Activated CD8-positive, alpha-beta memory T cell treated with anti-CD3 and anti-CD28 coated beads, Interleukin-2, amount 50 U/mL, for 48 hours (primary cell): ENCODE measurements at regions not wholly inside any gene's neighbourhood (a gene's known extent, or its start where the extent isn't known, plus 50 kb on each side); places are given as distances from the start of the nearest gene placed in this dataset.
"Not testable (repeated sequence)": the region's sequence is repeated elsewhere in the genome, so short reads cannot be mapped to it uniquely, and the experiment has no call there.

Source experiments
- DNase-seq: peaks from one replicate; pipeline ENCODE4 v3.0.0-alpha.2; 2020

GRCh38 chr6:21745543-21746337, 152.2 kb downstream of the SOX4 start:
- DNase-seq = no peak

GRCh38 chr6:21747441-21747840, 153.9 kb downstream of the SOX4 start:
- DNase-seq = no peak

GRCh38 chr6:21748343-21749056, 154.9 kb downstream of the SOX4 start:
- no peak for DNase-seq

- no peak for DNase-seq
Observed at GRCh38 chr6:21749754-21750153, 156.2 kb downstream of the SOX4 start.

GRCh38 chr6:21750575-21750974, 157.0 kb downstream of the SOX4 start:
- DNase-seq = no peak

GRCh38 chr6:21751608-21752007, 158.1 kb downstream of the SOX4 start:
- DNase-seq = no peak

GRCh38 chr6:21752054-21752811, 158.7 kb downstream of the SOX4 start:
- no peak for DNase-seq

- DNase-seq = no peak
Observed at GRCh38 chr6:21753241-21754108, 159.9 kb downstream of the SOX4 start.

GRCh38 chr6:21754891-21755290, 161.3 kb downstream of the SOX4 start:
- DNase-seq = no peak

GRCh38 chr6:21756487-21756886, 162.9 kb downstream of the SOX4 start:
- DNase-seq = no peak

GRCh38 chr6:21757392-21757791, 163.8 kb downstream of the SOX4 start:
- not testable (repeated sequence) for DNase-seq

GRCh38 chr6:21759721-21760120, 166.2 kb downstream of the SOX4 start:
- DNase-seq = no peak

- not testable (repeated sequence) for DNase-seq
Observed at GRCh38 chr6:21761053-21761730, 167.6 kb downstream of the SOX4 start.

- no peak for DNase-seq
Observed at GRCh38 chr6:21764989-21765388, 171.4 kb downstream of the SOX4 start.

GRCh38 chr6:21767891-21768648, 174.5 kb downstream of the SOX4 start:
- DNase-seq = no peak

- DNase-seq = no peak
Observed at GRCh38 chr6:21769405-21769861, 175.9 kb downstream of the SOX4 start.

- no peak for DNase-seq
Observed at GRCh38 chr6:21769968-21770367, 176.4 kb downstream of the SOX4 start.

- no peak for DNase-seq
Observed at GRCh38 chr6:21771626-21772320, 178.2 kb downstream of the SOX4 start.

GRCh38 chr6:21772477-21772876, 178.9 kb downstream of the SOX4 start:
- DNase-seq = no peak

- DNase-seq = no peak
Observed at GRCh38 chr6:21772884-21773575, 179.5 kb downstream of the SOX4 start.
